AG04450 (cell line): ENCODE measurements at regions not wholly inside any gene's neighbourhood (a gene's known extent, or its start where the extent isn't known, plus 50 kb on each side); places are given as distances from the start of the nearest gene placed in this dataset.
"Not testable (repeated sequence)": the region's sequence is repeated elsewhere in the genome, so short reads cannot be mapped to it uniquely, and the experiment has no call there.

Source experiments
- CTCF ChIA-PET: fragments of 300-600, 350-600 bp; formaldehyde crosslinking; extraction: SDS; loops from one replicate; lab custom pipeline; 2022; ENCODE audit warnings: antibody characterized with exemption, inconsistent platforms; lab: Charles Lee
- POLR2A ChIA-PET: fragments of 350-600 bp; formaldehyde crosslinking; extraction: SDS; loops from one replicate; lab custom pipeline; 2021; ENCODE audit warnings: antibody characterized with exemption, inconsistent platforms; lab: Yijun Ruan, JAX
- DNase-seq: peaks from one replicate; pipeline ENCODE4 v3.0.0-alpha.2; 2011; ENCODE audit warnings: low read depth, low spot score
- H3K27ac ChIP-seq: one replicate; pipeline ENCODE4 v1.5.1; 2012; ENCODE audit warnings: low read depth, low read length, control low read depth
- H3K27me3 ChIP-seq: one replicate; pipeline ENCODE4 v1.6.0; 2012; ENCODE audit warnings: low read length; ENCODE audit not compliant: control insufficient read depth, insufficient read depth
- H3K4me3 ChIP-seq: 2 replicates; pipeline ENCODE4 v1.5.1; 2011; ENCODE audit warnings: mild to moderate bottlenecking, low read depth, low read length, control low read depth
- H3K9me3 ChIP-seq: 2 replicates; pipeline ENCODE4 v1.5.1; 2012; ENCODE audit warnings: low read length; ENCODE audit not compliant: control insufficient read depth, insufficient read depth
- CTCF ChIP-seq: IDR thresholded peaks from 2 replicates; pipeline ENCODE4 v1.5.1; 2011; ENCODE audit warnings: low read depth, low read length, control low read depth, inconsistent platforms

GRCh38 chr4:110414561-110414920 is 61.4 kb upstream of the ENPEP start:
- H3K9me3 ChIP-seq: peaks cover 5% of the 10 kb centered on the region; the same call in 1 of the 2 replicates
- no peak overlapping the region for H3K4me3 ChIP-seq

GRCh38 chr4:110413807-110414560 is 62.0 kb upstream of the ENPEP start:
- H3K4me3 ChIP-seq, DNase-seq, CTCF ChIA-PET, H3K27ac ChIP-seq, H3K27me3 ChIP-seq, H3K9me3 ChIP-seq, POLR2A ChIA-PET: not testable (repeated sequence)

More at GRCh38 chr4:110414561-110414920, 61.4 kb upstream of the ENPEP start:
- TF ChIP-seq CTCF: no peak
- H3K27ac ChIP-seq: no peak overlapping the region
- POLR2A ChIA-PET: no interaction called here
- H3K27me3 ChIP-seq: no peaks in the 10 kb centered on the region
- DNase-seq: no peak
- CTCF ChIA-PET: no interaction called here

- DNase-seq: no peak
- TF ChIP-seq CTCF: no peak
- H3K27me3 ChIP-seq: no peaks in the 10 kb centered on the region
- no peak overlapping the region for H3K27ac ChIP-seq
- ChIA-PET POLR2A (no interaction called here), CTCF (interaction anchor here (0.6 kb wide), 1 partner anchor 97 kb away, joined by 4 read pairs; no protein-coding TSS in a partner anchor)
- no peak overlapping the region for H3K4me3 ChIP-seq
- H3K9me3 ChIP-seq: no peaks in the 10 kb centered on the region
These were observed 63.4 kb upstream of the ENPEP start for GRCh38 chr4:110412354-110413065.

- Histone ChIP-seq H3K27me3 (no peaks in the 10 kb centered on the region), H3K9me3 (no peaks in the 10 kb centered on the region), H3K27ac (no peak overlapping the region), H3K4me3 (no peak overlapping the region)
- POLR2A ChIA-PET: no interaction called here
- TF ChIP-seq CTCF: no peak
- no peak for DNase-seq
- CTCF ChIA-PET: no interaction called here
These were observed 64.4 kb upstream of the ENPEP start for GRCh38 chr4:110411574-110412011.

- H3K9me3 ChIP-seq, DNase-seq, H3K27ac ChIP-seq, H3K4me3 ChIP-seq, POLR2A ChIA-PET, H3K27me3 ChIP-seq, CTCF ChIA-PET: not testable (repeated sequence)
These were observed 64.9 kb upstream of the ENPEP start for GRCh38 chr4:110410853-110411573.
